ENCODE measurements at regions not wholly inside any gene's neighbourhood (a gene's known extent, or its start where the extent isn't known, plus 50 kb on each side); places are given as distances from the start of the nearest gene placed in this dataset.

DNA sequence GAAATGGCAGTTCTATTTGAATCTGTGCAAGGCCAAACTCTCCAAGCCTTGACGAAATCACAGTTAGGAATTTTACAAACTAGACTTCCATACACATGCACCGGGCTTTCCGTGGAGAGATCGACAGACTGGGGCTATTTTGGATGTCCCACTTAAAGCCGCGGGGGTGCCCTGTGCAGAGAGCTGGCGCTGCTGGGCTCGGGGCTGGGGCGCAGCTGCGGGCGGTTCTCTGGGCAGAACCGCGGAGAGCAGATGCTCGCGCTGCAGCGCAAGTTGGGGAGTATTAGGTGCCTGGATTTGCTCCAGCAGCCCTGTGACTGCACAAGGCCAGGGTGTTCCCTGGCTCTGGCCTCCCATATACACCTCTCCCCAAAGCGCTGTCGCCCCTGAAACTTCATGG lies 67.2 kb downstream of the SPATA19 start:
- intact Hi-C loops (cut with DNase I; ENCODE audit: low total_unique reads) (no loop called here), in situ Hi-C loops (cut with MboI; ENCODE audit: low sequenced_read_pairs in 4 of 4) (no loop called here)
- Histone ChIP-seq H3K4me1 (no peaks in the 10 kb centered on the region), H3K4me3 (no peak overlapping the region), H3K9me3 (no peaks in the 10 kb centered on the region), H3K27ac (no peak overlapping the region), H3K27me3 (no peaks in the 10 kb centered on the region), H3K36me3 (no peaks in the 10 kb centered on the region)
- DNase-seq (no peak), ATAC-seq (no peak)
- TF ChIP-seq POLR2A (IDR thresholded peaks at IDR 0.05), result no peak
- TF ChIP-seq, protein P1, sequence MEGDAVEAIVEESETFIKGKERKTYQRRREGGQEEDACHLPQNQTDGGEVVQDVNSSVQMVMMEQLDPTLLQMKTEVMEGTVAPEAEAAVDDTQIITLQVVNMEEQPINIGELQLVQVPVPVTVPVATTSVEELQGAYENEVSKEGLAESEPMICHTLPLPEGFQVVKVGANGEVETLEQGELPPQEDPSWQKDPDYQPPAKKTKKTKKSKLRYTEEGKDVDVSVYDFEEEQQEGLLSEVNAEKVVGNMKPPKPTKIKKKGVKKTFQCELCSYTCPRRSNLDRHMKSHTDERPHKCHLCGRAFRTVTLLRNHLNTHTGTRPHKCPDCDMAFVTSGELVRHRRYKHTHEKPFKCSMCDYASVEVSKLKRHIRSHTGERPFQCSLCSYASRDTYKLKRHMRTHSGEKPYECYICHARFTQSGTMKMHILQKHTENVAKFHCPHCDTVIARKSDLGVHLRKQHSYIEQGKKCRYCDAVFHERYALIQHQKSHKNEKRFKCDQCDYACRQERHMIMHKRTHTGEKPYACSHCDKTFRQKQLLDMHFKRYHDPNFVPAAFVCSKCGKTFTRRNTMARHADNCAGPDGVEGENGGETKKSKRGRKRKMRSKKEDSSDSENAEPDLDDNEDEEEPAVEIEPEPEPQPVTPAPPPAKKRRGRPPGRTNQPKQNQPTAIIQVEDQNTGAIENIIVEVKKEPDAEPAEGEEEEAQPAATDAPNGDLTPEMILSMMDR (IDR thresholded peaks at IDR 0.05 in 4 of 5, conservative IDR thresholded peaks at IDR 0.05 in 1 of 5), result no peak

DNA sequence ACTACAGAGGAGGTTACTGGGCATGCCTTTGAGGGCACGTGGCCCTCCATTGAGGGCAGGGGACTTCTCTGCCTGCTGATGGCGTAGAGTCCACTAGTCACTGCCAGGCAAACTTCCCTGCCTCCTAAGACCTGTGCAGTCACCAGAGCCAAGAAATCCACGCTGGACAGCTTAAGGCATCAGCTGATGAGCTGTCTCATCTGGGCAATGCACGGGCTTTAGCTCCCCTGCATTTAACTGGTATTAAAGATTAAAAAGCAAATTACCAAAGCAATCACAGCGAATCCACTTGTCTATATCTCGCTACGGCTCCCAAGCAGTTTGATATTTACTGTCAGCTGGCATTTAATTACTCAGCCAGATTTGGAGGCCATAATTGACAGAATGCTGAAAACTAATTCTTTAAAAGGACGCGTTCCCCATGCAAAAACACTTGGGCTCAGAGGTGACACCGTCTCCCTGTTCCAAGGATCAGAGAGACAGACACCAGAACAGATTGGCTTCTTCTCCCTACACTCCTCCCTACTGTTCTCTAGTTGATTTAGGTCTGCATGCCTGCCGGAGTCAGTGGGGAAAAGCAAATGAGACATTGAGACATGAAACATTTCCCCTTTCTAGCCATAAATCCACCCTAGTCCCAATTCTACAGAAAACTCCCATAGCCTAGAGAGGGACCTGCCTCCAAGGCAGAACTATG lies 68.5 kb downstream of the SPATA19 start:
- no peak overlapping the region for H3K4me3 ChIP-seq
- H3K9me3 ChIP-seq, result no peaks in the 10 kb centered on the region
- in situ Hi-C loops (cut with MboI; ENCODE audit: low sequenced_read_pairs in 4 of 4) (no loop called here), intact Hi-C loops (cut with DNase I; ENCODE audit: low total_unique reads) (no loop called here)
- no peak overlapping the region for H3K27ac ChIP-seq
- no peaks in the 10 kb centered on the region for H3K36me3 ChIP-seq
- no peaks in the 10 kb centered on the region for H3K27me3 ChIP-seq
- DNase-seq (no peak), ATAC-seq (no peak)
- TF ChIP-seq, protein P1 (IDR thresholded peaks at IDR 0.05 in 4 of 5, conservative IDR thresholded peaks at IDR 0.05 in 1 of 5), result no peak
- no peak for TF ChIP-seq POLR2A (IDR thresholded peaks at IDR 0.05)
- no peaks in the 10 kb centered on the region for H3K4me1 ChIP-seq

DNA sequence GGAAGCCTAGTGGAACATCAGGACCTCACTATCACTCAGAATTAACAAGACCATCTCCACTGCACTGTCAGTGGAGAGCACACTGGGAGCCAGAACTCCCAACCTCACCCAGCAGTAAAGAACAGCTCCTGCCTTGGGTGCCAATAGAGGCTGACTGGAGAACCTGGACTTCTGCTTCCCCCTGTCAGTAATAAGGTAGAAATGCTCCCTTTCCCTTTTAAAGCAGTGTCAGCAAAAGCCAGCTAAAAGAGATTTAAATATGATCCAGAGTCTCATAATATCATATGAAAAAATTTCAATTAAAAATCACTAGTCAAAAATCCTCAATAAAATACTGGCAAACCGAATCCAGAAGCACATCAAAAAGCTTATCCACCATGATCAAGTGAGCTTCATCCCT lies 82.8 kb downstream of the SPATA19 start:
- Histone ChIP-seq H3K27ac (no peak overlapping the region), H3K4me3 (no peak overlapping the region), H3K36me3 (no peaks in the 10 kb centered on the region), H3K9me3 (no peaks in the 10 kb centered on the region), H3K4me1 (no peaks in the 10 kb centered on the region), H3K27me3 (no peaks in the 10 kb centered on the region)
- TF ChIP-seq POLR2A (IDR thresholded peaks at IDR 0.05), result no peak
- TF ChIP-seq, protein P1 (IDR thresholded peaks at IDR 0.05 in 4 of 5, conservative IDR thresholded peaks at IDR 0.05 in 1 of 5), result no peak
- in situ Hi-C loops (cut with MboI; ENCODE audit: low sequenced_read_pairs in 4 of 4), result no loop called here
- intact Hi-C loops (cut with DNase I; ENCODE audit: low total_unique reads), result no loop called here
- DNase-seq (no peak), ATAC-seq (no peak)

DNA sequence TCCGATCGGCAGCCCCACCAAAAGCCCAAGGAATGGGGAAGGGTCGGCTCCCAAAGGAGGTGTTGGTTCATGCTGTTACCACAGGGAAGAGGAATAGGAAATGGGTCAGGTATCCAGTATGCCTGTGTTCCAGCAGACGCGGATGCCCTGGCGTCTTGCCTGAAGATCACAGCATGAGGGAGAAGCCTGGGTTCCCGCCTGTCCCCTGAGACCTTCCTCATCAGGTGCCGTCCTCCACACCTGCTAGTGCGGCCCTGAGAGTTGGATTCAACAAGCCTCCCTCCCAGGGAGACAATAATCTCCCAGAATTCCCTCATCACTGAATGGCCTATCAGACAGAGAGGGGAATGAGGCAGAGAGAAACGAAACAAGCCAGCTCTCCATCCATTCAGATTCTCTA lies 92.2 kb downstream of the SPATA19 start:
- in situ Hi-C loops (cut with MboI; ENCODE audit: low sequenced_read_pairs in 4 of 4), result no loop called here
- ATAC-seq (no peak), DNase-seq (no peak)
- no peaks in the 10 kb centered on the region for H3K9me3 ChIP-seq
- no peak overlapping the region for H3K27ac ChIP-seq
- no peak overlapping the region for H3K4me3 ChIP-seq
- H3K4me1 ChIP-seq, result no peaks in the 10 kb centered on the region
- intact Hi-C loops (cut with DNase I; ENCODE audit: low total_unique reads), result no loop called here
- no peaks in the 10 kb centered on the region for H3K27me3 ChIP-seq
- TF ChIP-seq, protein P1 (IDR thresholded peaks at IDR 0.05 in 4 of 5, conservative IDR thresholded peaks at IDR 0.05 in 1 of 5), result no peak
- TF ChIP-seq POLR2A (IDR thresholded peaks at IDR 0.05), result no peak
- no peaks in the 10 kb centered on the region for H3K36me3 ChIP-seq

DNA sequence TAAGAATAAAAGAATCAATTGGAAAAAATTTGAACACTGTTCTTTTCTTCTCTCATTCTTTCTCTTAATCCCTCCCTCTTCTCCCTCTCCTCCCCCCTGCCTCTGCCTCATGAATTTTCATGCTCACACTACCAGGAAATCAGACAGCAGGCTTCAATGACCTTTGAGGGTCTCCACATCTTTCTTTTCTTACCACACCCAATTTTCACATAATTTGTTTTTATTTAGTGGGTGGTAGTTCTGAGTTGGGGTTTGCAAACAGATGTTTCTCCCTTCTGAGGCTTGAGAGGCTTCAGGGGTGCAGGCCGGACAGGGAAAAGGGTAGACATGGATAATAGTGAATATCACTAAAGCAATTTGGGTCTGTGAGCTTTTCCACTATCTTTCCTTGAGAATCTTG lies 95.5 kb downstream of the SPATA19 start:
- no peaks in the 10 kb centered on the region for H3K4me1 ChIP-seq
- DNase-seq, result no peak
- no peak for ATAC-seq
- no peak overlapping the region for H3K27ac ChIP-seq
- in situ Hi-C loops (cut with MboI; ENCODE audit: low sequenced_read_pairs in 4 of 4), result no loop called here
- intact Hi-C loops (cut with DNase I; ENCODE audit: low total_unique reads), result no loop called here
- H3K27me3 ChIP-seq, result no peaks in the 10 kb centered on the region
- no peaks in the 10 kb centered on the region for H3K36me3 ChIP-seq
- TF ChIP-seq POLR2A (IDR thresholded peaks at IDR 0.05), result no peak
- TF ChIP-seq, protein P1 (IDR thresholded peaks at IDR 0.05 in 4 of 5, conservative IDR thresholded peaks at IDR 0.05 in 1 of 5), result no peak
- no peak overlapping the region for H3K4me3 ChIP-seq
- no peaks in the 10 kb centered on the region for H3K9me3 ChIP-seq

All from gastrocnemius medialis (tissue), 4 donors.